ENCODE measurements at regions not wholly inside any gene's neighbourhood (a gene's known extent, or its start where the extent isn't known, plus 50 kb on each side); places are given as distances from the start of the nearest gene placed in this dataset.

DNA sequence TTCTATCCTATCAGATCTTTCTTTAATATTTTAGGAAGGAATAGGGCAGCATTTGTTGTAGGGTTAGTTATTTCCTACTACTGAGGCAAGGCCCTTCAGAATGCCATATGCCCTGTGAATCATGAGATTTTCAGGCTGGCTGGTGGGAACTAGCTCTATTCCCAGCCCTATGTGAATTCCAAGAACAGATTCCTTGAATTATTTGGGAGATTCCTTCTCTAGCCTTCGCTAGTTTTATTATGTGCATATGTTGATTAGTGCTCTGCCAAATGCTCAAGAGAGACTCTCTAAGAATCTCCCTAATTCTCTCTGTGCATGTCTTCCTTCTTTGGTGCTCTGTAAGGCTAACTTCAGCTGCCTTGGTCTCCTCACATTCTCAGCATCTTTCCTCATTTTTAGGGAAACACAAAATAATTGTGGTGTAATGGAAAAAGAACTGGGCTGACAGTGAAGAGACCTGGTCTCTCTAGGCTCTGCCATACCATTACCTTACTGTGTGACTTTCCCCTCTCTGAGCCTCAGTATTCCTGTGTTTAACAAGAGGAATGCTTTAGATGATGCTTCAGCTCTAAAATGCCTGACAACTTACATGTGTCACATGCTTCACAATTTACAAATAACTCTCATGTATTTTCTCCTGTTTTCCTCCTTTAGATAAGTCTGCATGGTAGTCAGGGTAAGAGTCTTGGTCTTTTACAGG, 79.7 kb downstream of the VMA21 start:
- no peak for TF ChIP-seq CTCF (conservative IDR thresholded peaks at IDR 0.05; ENCODE audit: control insufficient read depth, insufficient read depth, low read depth, low read length)
- no peak overlapping the region for H3K4me3 ChIP-seq (ENCODE audit: control insufficient read depth, low read depth, low read length)
- DNase-seq (ENCODE audit: low read depth): no peak

- DNase-seq (ENCODE audit: low read depth): no peak
- no peak for TF ChIP-seq CTCF (conservative IDR thresholded peaks at IDR 0.05; ENCODE audit: control insufficient read depth, insufficient read depth, low read depth, low read length)
- no peak overlapping the region for H3K4me3 ChIP-seq (ENCODE audit: control insufficient read depth, low read depth, low read length)
Measured at GRCh38 chrX:151478058-151478457, 81.1 kb downstream of the VMA21 start.

- no peak overlapping the region for H3K4me3 ChIP-seq (ENCODE audit: control insufficient read depth, low read depth, low read length)
- DNase-seq (ENCODE audit: low read depth): no peak
- TF ChIP-seq CTCF (conservative IDR thresholded peaks at IDR 0.05; ENCODE audit: control insufficient read depth, insufficient read depth, low read depth, low read length): no peak
Measured at GRCh38 chrX:151488677-151489076, 74.8 kb upstream of the PASD1 start.

- peak; percentile 11 for DNase-seq (ENCODE audit: low read depth)
- TF ChIP-seq CTCF (conservative IDR thresholded peaks at IDR 0.05; ENCODE audit: control insufficient read depth, insufficient read depth, low read depth, low read length): peak; percentile 26
- no peak overlapping the region for H3K4me3 ChIP-seq (ENCODE audit: control insufficient read depth, low read depth, low read length)
Measured at GRCh38 chrX:151505796-151506195, 57.7 kb upstream of the PASD1 start.

DNA sequence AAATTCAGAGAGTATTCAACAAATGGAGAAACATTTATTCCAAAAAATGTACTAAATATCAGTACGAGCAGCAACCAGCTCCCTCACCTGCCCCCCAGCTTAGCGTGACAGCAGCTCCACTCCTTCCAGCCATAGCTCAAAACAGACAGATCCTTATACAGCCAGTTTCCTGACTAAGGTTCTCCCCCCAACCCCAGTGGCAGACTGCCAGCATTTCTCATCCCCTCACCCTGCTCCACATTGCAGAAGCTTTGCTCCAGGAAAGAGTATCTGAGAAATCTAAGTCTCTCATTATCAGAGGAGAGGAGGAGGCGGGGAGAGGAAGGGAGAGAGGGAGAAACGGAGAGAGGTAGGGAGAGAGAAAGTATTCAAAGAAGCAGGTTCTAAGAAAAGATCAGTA, 53.3 kb upstream of the PASD1 start:
- DNase-seq (ENCODE audit: low read depth): no peak
- H3K4me3 ChIP-seq (ENCODE audit: control insufficient read depth, low read depth, low read length): no peak overlapping the region
- no peak for TF ChIP-seq CTCF (conservative IDR thresholded peaks at IDR 0.05; ENCODE audit: control insufficient read depth, insufficient read depth, low read depth, low read length)

GRCh38 chrX:151513472-151513871, 50.0 kb upstream of the PASD1 start:
- DNase-seq (ENCODE audit: low read depth): no peak
- H3K4me3 ChIP-seq (ENCODE audit: control insufficient read depth, low read depth, low read length): no peak overlapping the region
- TF ChIP-seq CTCF (conservative IDR thresholded peaks at IDR 0.05; ENCODE audit: control insufficient read depth, insufficient read depth, low read depth, low read length): no peak
